HCT116 (cell line): ENCODE measurements at regions not wholly inside any gene's neighbourhood (a gene's known extent, or its start where the extent isn't known, plus 50 kb on each side); places are given as distances from the start of the nearest gene placed in this dataset.

Experiments
- ATAC-seq: fragments of 200-7000 bp; cut with Tn5 transposase; 2 replicates; pipeline ENCODE4 v1.9.1; 2020; ENCODE audit warnings: mild to moderate bottlenecking, moderate library complexity
- BruUV-seq: library from RNA; stranded (reverse); fragments of 400-500 nt; replicated peaks from 2 replicates; lab custom pipeline; 2021; lab: Mats Ljungman, UMichigan
- CTCF ChIA-PET: fragments of 300-600 bp; sonication (Branson Sonifier 250); formaldehyde crosslinking; loops from one replicate; lab custom pipeline; 2021; ENCODE audit warnings: antibody characterized with exemption; lab: Charles Lee
- POLR2A ChIA-PET: fragments of 300-600, 350-600 bp; sonication (Branson Sonifier 250); formaldehyde crosslinking; loops from one replicate; lab custom pipeline; 2021; ENCODE audit warnings: antibody characterized with exemption; lab: Charles Lee
- RAD21 ChIA-PET, 2 experiments: fragments of 300-600 bp; sonication (Branson Sonifier 250); formaldehyde crosslinking; loops; one replicate each; lab custom pipeline; 2023; ENCODE audit warnings: low total read pairs in 2 of 2; ENCODE audit not compliant: uncharacterized antibody in 2 of 2, unreplicated experiment in 2 of 2, low non-redundant PET in 1 of 2; lab: Charles Lee
- DNase-seq: peaks from one replicate; pipeline ENCODE4 v3.0.0-alpha.2; 2010; ENCODE audit warnings: low read depth, low spot score
- H2AFZ ChIP-seq: fragments of 200-600 bp; shearing (Covaris generic), sonication (generic); 2 replicates; pipeline ENCODE4 v1.6.1; 2017; ENCODE audit warnings: low read depth, mixed run types, mixed read lengths, antibody characterized with exemption, low read length; ENCODE audit not compliant: poor library complexity, severe bottlenecking
- H3K27ac ChIP-seq: 2 replicates; pipeline ENCODE4 v1.5.1; 2012; ENCODE audit warnings: low read depth, low read length
- H3K27me3 ChIP-seq: fragments of 200-600 bp; sonication (generic); 2 replicates; pipeline ENCODE4 v1.6.1; 2016; ENCODE audit warnings: mixed run types, low read length, mixed read lengths; ENCODE audit not compliant: insufficient read depth
- H3K36me3 ChIP-seq, 2 experiments: fragments of 200-500 bp in 1 of 2; fragments of 200-600 bp in 1 of 2; sonication (Bioruptor generic) in 1 of 2; sonication (generic) in 1 of 2; 2 replicates each; pipeline versions ENCODE4 v1.5.1 to v1.6.1; 2014 to 2016; ENCODE audit warnings: low read length in 2 of 2, inconsistent platforms in 1 of 2, mixed read lengths in 1 of 2, mixed run types in 1 of 2; ENCODE audit not compliant: insufficient read depth in 2 of 2, control insufficient read depth in 1 of 2
- H3K4me1 ChIP-seq, 2 experiments: fragments of 200-600 bp in 1 of 2; sonication (generic) in 1 of 2; 2 replicates each; pipeline versions ENCODE4 v1.5.1 to v1.6.1; 2012 to 2017; ENCODE audit warnings: low read length in 2 of 2, inconsistent platforms in 1 of 2, mild to moderate bottlenecking in 1 of 2, mixed read lengths in 1 of 2, mixed run types in 1 of 2, moderate library complexity in 1 of 2; ENCODE audit not compliant: insufficient read depth in 2 of 2, control insufficient read depth in 1 of 2
- H3K4me2 ChIP-seq: fragments of 200-600 bp; sonication (generic); 2 replicates; pipeline ENCODE4 v1.6.1; 2017; ENCODE audit warnings: mixed run types, low read length, mixed read lengths
- H3K4me3 ChIP-seq, 2 experiments: fragments of 200-600 bp in 1 of 2; sonication (generic) in 1 of 2; replicated peaks in 1 of 2; 2 replicates each; pipeline ENCODE4 v1.5.1; 2011 to 2016; ENCODE audit warnings: low read length in 2 of 2, control low read depth in 1 of 2, low read depth in 1 of 2, mild to moderate bottlenecking in 1 of 2, mixed read lengths in 1 of 2, mixed run types in 1 of 2
- H3K79me2 ChIP-seq: fragments of 200-600 bp; sonication (generic); 2 replicates; pipeline ENCODE4 v1.6.1; 2017; ENCODE audit warnings: mild to moderate bottlenecking, mixed run types, low read length, moderate library complexity, mixed read lengths; ENCODE audit not compliant: insufficient read depth
- H3K9ac ChIP-seq: fragments of 200-600 bp; sonication (generic); 2 replicates; pipeline ENCODE4 v1.6.1; 2016; ENCODE audit warnings: low read length, mixed read lengths
- H3K9me2 ChIP-seq: fragments of 200-600 bp; sonication (generic), shearing (Covaris generic); 2 replicates; pipeline ENCODE4 v1.6.1; 2017; ENCODE audit warnings: mixed run types, mild to moderate bottlenecking, moderate library complexity; ENCODE audit not compliant: insufficient read depth
- H3K9me3 ChIP-seq, 2 experiments: fragments of 200-500 bp in 1 of 2; fragments of 200-600 bp in 1 of 2; sonication (Bioruptor generic) in 1 of 2; sonication (generic) in 1 of 2; 2 replicates each; pipeline ENCODE4 v1.6.1; 2014 to 2017; ENCODE audit warnings: low read length in 2 of 2, mixed read lengths in 2 of 2, inconsistent platforms in 1 of 2, low read depth in 1 of 2, mild to moderate bottlenecking in 1 of 2, mixed run types in 1 of 2, moderate library complexity in 1 of 2; ENCODE audit not compliant: control insufficient read depth in 1 of 2, insufficient read depth in 1 of 2
- H4K20me1 ChIP-seq: fragments of 200-600 bp; sonication (generic), shearing (Covaris generic); 2 replicates; pipeline ENCODE4 v1.6.1; 2017; ENCODE audit warnings: mixed run types, mild to moderate bottlenecking, moderate library complexity; ENCODE audit not compliant: insufficient read depth
- CBX3 ChIP-seq: IDR thresholded peaks from 2 replicates; pipeline ENCODE4 v1.6.1; 2012; ENCODE audit warnings: low read depth
- CEBPB ChIP-seq: IDR thresholded peaks from 2 replicates; pipeline ENCODE4 v1.6.1; 2012; ENCODE audit warnings: low read depth
- EGR1 ChIP-seq: IDR thresholded peaks from 2 replicates; pipeline ENCODE4 v1.6.1; 2012; ENCODE audit warnings: low read depth
- ELF1 ChIP-seq: IDR thresholded peaks from 2 replicates; pipeline ENCODE4 v1.6.1; 2012; ENCODE audit warnings: low read depth, borderline replicate concordance
- JUND ChIP-seq: IDR thresholded peaks from 2 replicates; pipeline ENCODE4 v1.6.1; 2012
- POLR2A ChIP-seq: IDR thresholded peaks from 2 replicates; pipeline ENCODE4 v1.7.0; 2011; ENCODE audit warnings: borderline replicate concordance; ENCODE audit not compliant: insufficient read depth, insufficient read length; ENCODE audit errors: extremely low read depth
- SP1 ChIP-seq: IDR thresholded peaks from 2 replicates; pipeline ENCODE4 v1.6.1; 2012; ENCODE audit warnings: low read depth
- YY1 ChIP-seq: IDR thresholded peaks from 2 replicates; pipeline ENCODE4 v1.6.1; 2011; ENCODE audit warnings: low read length, low read depth, moderate library complexity, mild to moderate bottlenecking; ENCODE audit not compliant: insufficient replicate concordance; ENCODE audit errors: extremely low read depth
- ZNF274 ChIP-seq: fragments of 200-500 bp; sonication (Bioruptor generic); IDR thresholded peaks from 2 replicates; pipeline ENCODE4 v1.6.1; 2014; ENCODE audit warnings: mild to moderate bottlenecking, low read depth, low read length, inconsistent platforms
- intact Hi-C: fragments of 100-400 bp; cut with micrococcal nuclease; formaldehyde crosslinking; loops from 2 replicates; pipeline ENCODE4 v1.10.0; 2022
- TF ChIP-seq, protein P1 (sequence below): IDR thresholded peaks from 2 replicates; pipeline ENCODE4 v1.6.1; 2011; ENCODE audit warnings: mild to moderate bottlenecking, low read length, moderate library complexity; ENCODE audit not compliant: insufficient replicate concordance; ENCODE audit errors: extremely low read depth

DNA sequence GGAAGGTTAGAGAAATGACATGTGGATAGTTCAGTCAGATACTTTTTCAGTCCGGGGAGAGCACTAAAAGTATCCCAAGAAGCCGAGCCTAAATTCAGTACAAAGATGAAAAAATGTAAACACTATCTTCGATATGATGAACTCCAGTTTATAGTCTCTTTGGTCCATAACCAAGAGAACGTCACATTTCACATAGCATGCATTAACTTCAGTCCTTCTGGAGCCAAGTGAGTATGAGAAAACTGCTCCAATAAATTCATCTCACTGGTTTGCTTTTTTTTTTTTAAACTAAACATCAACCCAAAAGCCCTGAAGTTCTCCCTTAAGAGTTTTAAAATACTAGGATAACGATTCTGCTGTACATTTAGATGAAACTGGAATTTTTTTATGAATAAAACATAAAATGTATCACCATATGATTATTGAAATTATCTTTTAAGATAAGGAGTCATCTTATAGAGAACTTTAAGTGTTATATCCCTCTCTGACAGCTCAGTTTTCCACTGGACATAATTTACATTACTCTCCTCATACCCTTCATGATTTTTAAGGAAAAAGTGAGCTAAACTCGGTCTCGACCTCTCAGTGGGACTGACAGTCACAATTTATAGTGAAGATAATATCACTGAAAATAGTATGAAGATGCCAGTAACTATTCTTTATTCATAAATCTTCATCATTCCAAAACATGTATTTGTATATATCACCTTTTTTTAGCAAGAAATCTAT, 841.5 kb upstream of the FLRT2 start:
- Histone ChIP-seq H3K79me2 (no peaks in the 10 kb centered on the region), H3K36me3 (no peaks in the 10 kb centered on the region), H4K20me1 (no peaks in the 10 kb centered on the region), H3K9me3 (peaks cover 3 to 7% of the 10 kb centered on the region in 2 experiments; a peak in 2 of 4 replicates), H3K4me3 (no peak overlapping the region), H3K9me2 (no peaks in the 10 kb centered on the region), H2AFZ (no peak overlapping the region), H3K9ac (no peak overlapping the region), H3K27ac (no peak overlapping the region), H3K4me1 (no peaks in the 10 kb centered on the region), H3K27me3 (no peaks in the 10 kb centered on the region), H3K4me2 (no peak overlapping the region)
- no TSS peak for BruUV-seq
- ChIA-PET POLR2A (no interaction called here), CTCF (no interaction called here), RAD21 (no interaction called here)
- DNase-seq (no peak), ATAC-seq (no peak)
- TF ChIP-seq CEBPB (no peak), SP1 (no peak), EGR1 (no peak), CBX3 (no peak), JUND (no peak), ELF1 (no peak)
- TF ChIP-seq, protein P1, sequence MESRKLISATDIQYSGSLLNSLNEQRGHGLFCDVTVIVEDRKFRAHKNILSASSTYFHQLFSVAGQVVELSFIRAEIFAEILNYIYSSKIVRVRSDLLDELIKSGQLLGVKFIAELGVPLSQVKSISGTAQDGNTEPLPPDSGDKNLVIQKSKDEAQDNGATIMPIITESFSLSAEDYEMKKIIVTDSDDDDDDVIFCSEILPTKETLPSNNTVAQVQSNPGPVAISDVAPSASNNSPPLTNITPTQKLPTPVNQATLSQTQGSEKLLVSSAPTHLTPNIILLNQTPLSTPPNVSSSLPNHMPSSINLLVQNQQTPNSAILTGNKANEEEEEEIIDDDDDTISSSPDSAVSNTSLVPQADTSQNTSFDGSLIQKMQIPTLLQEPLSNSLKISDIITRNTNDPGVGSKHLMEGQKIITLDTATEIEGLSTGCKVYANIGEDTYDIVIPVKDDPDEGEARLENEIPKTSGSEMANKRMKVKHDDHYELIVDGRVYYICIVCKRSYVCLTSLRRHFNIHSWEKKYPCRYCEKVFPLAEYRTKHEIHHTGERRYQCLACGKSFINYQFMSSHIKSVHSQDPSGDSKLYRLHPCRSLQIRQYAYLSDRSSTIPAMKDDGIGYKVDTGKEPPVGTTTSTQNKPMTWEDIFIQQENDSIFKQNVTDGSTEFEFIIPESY = no peak
- intact Hi-C loops = no loop called here

DNA sequence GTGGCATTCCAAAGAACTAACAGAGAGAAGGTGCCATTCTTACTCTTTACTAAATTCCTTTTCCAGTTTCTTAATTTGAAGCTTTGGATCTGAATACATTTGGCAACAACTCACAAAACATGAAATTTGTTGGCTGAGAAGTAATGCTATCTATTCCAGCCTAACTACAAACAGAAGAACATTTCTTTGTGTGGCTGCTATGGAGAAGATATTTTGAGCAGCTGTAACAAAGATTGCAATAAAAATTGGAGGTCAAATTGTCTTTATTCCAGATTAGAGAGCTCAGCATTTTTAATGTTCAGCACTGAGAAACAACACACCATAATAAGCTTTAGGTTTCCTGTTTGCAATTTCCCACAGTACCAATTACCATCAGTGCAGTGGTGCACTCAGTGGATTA, 835.8 kb upstream of the FLRT2 start:
- H3K4me1 ChIP-seq = no peaks in the 10 kb centered on the region
- CTCF ChIA-PET = no interaction called here
- intact Hi-C loops = no loop called here
- RAD21 ChIA-PET = no interaction called here
- no peaks in the 10 kb centered on the region for H4K20me1 ChIP-seq
- DNase-seq (no peak), ATAC-seq (no peak)
- H3K9ac ChIP-seq = no peak overlapping the region
- peaks cover 10 to 11% of the 10 kb centered on the region in 2 experiments; a peak in 2 of 4 replicates for H3K9me3 ChIP-seq
- H2AFZ ChIP-seq = no peak overlapping the region
- POLR2A ChIA-PET = no interaction called here
- H3K9me2 ChIP-seq = no peaks in the 10 kb centered on the region
- no TSS peak for BruUV-seq
- no peaks in the 10 kb centered on the region for H3K27me3 ChIP-seq
- H3K27ac ChIP-seq = no peak overlapping the region
- H3K36me3 ChIP-seq = no peaks in the 10 kb centered on the region
- no peak overlapping the region for H3K4me3 ChIP-seq
- TF ChIP-seq YY1 = no peak
- no peak for TF ChIP-seq ZNF274
- TF ChIP-seq POLR2A = no peak
- no peak for TF ChIP-seq SP1
- no peak overlapping the region for H3K4me2 ChIP-seq
- H3K79me2 ChIP-seq = no peaks in the 10 kb centered on the region
